ENCODE measurements at regions not wholly inside any gene's neighbourhood (a gene's known extent, or its start where the extent isn't known, plus 50 kb on each side); places are given as distances from the start of the nearest gene placed in this dataset.
"Not testable (repeated sequence)": the region's sequence is repeated elsewhere in the genome, so short reads cannot be mapped to it uniquely, and the experiment has no call there.

DNA sequence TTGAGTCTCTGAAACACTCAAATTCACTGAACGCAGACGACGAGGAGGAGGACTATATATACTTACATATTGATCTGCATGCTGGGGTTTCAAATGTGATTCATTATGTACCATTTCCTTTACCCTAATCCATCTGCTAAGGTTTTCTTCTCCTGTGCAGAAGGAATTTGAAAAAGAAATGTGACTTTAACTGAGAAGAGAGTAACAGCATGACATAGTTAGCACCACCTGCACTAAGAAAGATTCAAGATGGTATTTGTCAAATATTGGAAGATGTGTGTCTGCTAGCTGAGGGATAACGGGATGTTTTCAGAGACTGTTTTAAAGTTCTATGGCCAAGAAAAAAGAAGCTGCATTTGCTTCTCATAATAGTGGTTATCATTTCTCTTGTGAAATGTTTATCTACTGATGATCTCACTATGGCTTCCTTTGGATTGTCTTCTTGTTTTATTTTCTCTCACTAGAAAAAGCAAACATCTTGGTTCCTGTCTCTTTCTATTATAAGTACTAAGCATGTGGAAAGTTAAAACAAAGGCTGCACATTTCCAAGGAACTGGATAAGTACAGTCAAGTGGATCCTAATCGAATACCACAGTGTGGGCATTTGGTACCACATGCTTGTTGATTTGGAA, 89.8 kb upstream of the TLE4 start:
- no peak for DNase-seq

GRCh38 chr9:79485258-79485657, 86.5 kb upstream of the TLE4 start:
- no peak for DNase-seq

DNA sequence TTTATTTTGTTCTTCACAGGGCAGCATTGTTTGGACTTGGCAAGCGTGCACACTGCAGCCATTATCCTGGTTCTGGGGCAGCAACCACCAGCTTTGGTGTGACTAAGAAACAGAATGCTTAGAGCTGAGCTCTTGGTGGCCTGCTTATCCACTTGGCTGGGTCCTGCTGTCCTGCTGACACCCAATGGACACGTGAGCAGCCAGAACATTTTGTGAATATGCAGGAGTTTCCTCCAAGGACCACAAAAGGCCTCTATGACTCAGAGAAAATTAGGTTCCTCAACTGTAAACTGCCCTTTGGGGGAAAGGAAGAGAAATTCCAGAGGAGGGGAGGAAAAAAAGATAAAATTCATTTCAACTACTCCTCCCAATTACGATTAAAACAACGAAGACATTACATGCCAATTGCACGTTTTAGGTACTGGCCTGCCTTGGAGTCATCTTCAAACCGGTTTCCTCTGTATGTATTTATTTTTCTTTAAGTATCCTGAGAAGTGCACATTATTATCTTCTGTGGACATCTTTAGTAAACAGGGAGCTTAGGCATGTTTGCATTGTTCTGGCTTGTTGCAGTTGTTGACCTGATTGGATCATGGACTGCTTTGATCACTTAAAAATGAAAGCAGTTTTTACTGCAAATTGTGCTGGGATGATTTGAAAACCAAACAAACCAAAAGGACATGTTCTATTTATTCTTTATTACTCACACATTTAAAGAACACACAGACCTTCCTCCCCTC, 82.3 kb upstream of the TLE4 start:
- peak; percentile 50 for DNase-seq

- no peak for DNase-seq
Measured at GRCh38 chr9:79490657-79491248, 81.0 kb upstream of the TLE4 start.

DNA sequence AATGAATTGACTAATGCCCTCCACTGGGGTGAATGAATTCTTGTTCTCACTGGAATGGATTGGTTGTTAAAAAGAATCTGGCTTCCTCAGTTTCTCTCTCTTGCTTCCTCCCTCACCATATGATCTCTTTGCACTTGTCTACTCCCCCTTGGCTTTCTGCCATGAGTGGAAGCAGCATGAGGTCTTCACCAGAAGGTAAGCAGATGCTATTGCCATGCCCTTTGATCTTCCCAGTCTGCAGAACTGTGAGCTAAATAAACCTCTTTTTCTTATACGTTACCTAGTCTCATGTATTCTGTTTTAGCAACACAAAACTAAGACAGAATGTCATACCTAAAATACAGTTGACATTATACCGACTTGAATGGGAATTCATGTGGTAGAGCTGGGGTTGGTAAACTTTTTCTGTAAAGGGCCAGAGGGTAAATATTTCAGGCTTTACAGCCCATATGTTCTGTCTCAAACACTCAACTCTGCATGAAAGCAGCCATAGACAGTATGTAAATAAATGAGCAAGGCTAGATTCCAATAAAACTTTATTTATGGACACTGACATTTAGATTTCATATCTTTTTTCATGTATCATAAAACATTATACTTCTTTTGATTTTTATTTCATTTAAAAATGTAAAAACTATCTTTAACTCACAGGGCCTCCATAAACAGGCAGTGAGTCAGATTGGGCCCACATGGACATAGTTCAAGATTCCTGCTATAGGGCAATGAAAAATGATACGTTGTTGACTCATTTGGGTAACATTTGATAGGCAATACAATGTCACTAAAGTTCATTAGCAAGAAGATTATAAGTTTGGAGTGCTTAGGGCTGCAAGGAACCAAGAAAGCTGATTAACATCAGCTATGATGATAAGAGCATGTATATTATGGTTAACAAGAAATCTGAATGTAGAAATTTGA, 79.4 kb upstream of the TLE4 start:
- DNase-seq, result peak; percentile 24

GRCh38 chr9:79500196-79500864, 71.4 kb upstream of the TLE4 start:
- not testable (repeated sequence) for DNase-seq

GRCh38 chr9:79501546-79501945, 70.2 kb upstream of the TLE4 start:
- no peak for DNase-seq

- DNase-seq, result no peak
Measured at GRCh38 chr9:79507801-79508200, 64.0 kb upstream of the TLE4 start.

DNA sequence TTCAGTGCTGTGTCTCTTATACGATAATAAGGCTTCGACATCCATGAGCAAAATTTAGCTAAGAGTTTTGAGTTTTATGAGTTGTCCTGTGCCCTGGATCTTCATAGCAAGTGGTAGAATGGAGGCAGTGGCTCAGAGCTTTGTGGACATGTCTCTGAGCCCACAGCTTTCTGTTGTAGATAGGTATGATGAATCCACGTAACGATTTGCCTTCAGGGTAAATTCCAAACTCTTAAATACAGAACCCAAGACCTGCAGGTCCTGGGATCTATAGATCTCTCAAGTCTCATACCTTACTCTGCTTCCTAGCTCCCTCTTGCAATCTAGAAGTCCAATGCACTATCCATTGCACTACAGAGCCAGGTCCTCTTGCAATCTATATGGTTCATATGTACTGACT, 59.5 kb upstream of the TLE4 start:
- DNase-seq, result no peak

All from fibroblast of skin of right biceps (primary cell).